PFSK-1 (cell line): ENCODE measurements at regions not wholly inside any gene's neighbourhood (a gene's known extent, or its start where the extent isn't known, plus 50 kb on each side); places are given as distances from the start of the nearest gene placed in this dataset.

Source experiments
- FOXP2 ChIP-seq: optimal IDR thresholded peaks from 2 replicates; pipeline ENCODE3; 2011; ENCODE audit warnings: borderline replicate concordance, control low read depth, inconsistent platforms; ENCODE audit not compliant: insufficient read depth; ENCODE audit errors: extremely low read length, extremely low read depth
- POLR2AphosphoS5 ChIP-seq: IDR thresholded peaks from 2 replicates; pipeline ENCODE4 v1.6.1; 2012; ENCODE audit warnings: low read depth, mild to moderate bottlenecking, control low read depth, low read length, moderate library complexity
- REST ChIP-seq, 2 experiments: IDR thresholded peaks; 2 replicates each; pipeline versions ENCODE4 v1.6.1 to v1.8.0; 2011 to 2012; ENCODE audit warnings: low read depth in 2 of 2, low read length in 2 of 2, control low read depth in 1 of 2, inconsistent platforms in 1 of 2, mild to moderate bottlenecking in 1 of 2, moderate library complexity in 1 of 2; ENCODE audit not compliant: insufficient read depth in 1 of 2
- SIN3A ChIP-seq: IDR thresholded peaks from 2 replicates; pipeline ENCODE4 v1.6.1; 2012; ENCODE audit warnings: mild to moderate bottlenecking, low read length, moderate library complexity, borderline replicate concordance; ENCODE audit not compliant: insufficient read depth
- TAF1 ChIP-seq: IDR thresholded peaks from 2 replicates; pipeline ENCODE4 v1.6.1; 2012; ENCODE audit warnings: low read length, control low read depth, borderline replicate concordance; ENCODE audit not compliant: insufficient read depth

GRCh38 chr5:165602529-165602928 is 2097.1 kb downstream of the MAT2B start:
- no peak for TF ChIP-seq REST (IDR thresholded peaks at IDR 0.05; ENCODE audit: insufficient read depth in 1 of 2, low read depth in 2 of 2, low read length in 2 of 2)
- no peak for TF ChIP-seq SIN3A
- no peak for TF ChIP-seq TAF1
- no peak for TF ChIP-seq FOXP2
- TF ChIP-seq POLR2AphosphoS5, result no peak

- no peak for TF ChIP-seq REST (IDR thresholded peaks at IDR 0.05; ENCODE audit: insufficient read depth in 1 of 2, low read depth in 2 of 2, low read length in 2 of 2)
- TF ChIP-seq SIN3A, result no peak
- no peak for TF ChIP-seq TAF1
- no peak for TF ChIP-seq FOXP2
- TF ChIP-seq POLR2AphosphoS5, result no peak
Measured at GRCh38 chr5:165607026-165607425, 2101.6 kb downstream of the MAT2B start.

- TF ChIP-seq POLR2AphosphoS5, result no peak
- no peak for TF ChIP-seq TAF1
- no peak for TF ChIP-seq REST (IDR thresholded peaks at IDR 0.05; ENCODE audit: insufficient read depth in 1 of 2, low read depth in 2 of 2, low read length in 2 of 2)
- no peak for TF ChIP-seq SIN3A
- TF ChIP-seq FOXP2, result no peak
Measured at GRCh38 chr5:165609871-165610270, 2104.5 kb downstream of the MAT2B start.

- no peak for TF ChIP-seq SIN3A
- TF ChIP-seq TAF1, result no peak
- no peak for TF ChIP-seq REST (IDR thresholded peaks at IDR 0.05; ENCODE audit: insufficient read depth in 1 of 2, low read depth in 2 of 2, low read length in 2 of 2)
Measured at GRCh38 chr5:165616490-165617405, 2111.3 kb downstream of the MAT2B start.

GRCh38 chr5:165617491-165617890 is 2112.1 kb downstream of the MAT2B start:
- TF ChIP-seq REST (IDR thresholded peaks at IDR 0.05; ENCODE audit: insufficient read depth in 1 of 2, low read depth in 2 of 2, low read length in 2 of 2) (no peak), FOXP2 (no peak), TAF1 (no peak), POLR2AphosphoS5 (no peak), SIN3A (no peak)
